HG02852 (cell line): ENCODE measurements at regions not wholly inside any gene's neighbourhood (a gene's known extent, or its start where the extent isn't known, plus 50 kb on each side); places are given as distances from the start of the nearest gene placed in this dataset.
A peak's percentile ranks its signal among the peaks of the same experiment; 100 is the strongest.

Experiments used
- ATAC-seq: cut with Tn5 transposase; IDR thresholded peaks from one replicate; pipeline ENCODE4 v1.9.1; 2021; ENCODE audit warnings: mild to moderate bottlenecking, moderate library complexity; ENCODE audit not compliant: unreplicated experiment

DNA sequence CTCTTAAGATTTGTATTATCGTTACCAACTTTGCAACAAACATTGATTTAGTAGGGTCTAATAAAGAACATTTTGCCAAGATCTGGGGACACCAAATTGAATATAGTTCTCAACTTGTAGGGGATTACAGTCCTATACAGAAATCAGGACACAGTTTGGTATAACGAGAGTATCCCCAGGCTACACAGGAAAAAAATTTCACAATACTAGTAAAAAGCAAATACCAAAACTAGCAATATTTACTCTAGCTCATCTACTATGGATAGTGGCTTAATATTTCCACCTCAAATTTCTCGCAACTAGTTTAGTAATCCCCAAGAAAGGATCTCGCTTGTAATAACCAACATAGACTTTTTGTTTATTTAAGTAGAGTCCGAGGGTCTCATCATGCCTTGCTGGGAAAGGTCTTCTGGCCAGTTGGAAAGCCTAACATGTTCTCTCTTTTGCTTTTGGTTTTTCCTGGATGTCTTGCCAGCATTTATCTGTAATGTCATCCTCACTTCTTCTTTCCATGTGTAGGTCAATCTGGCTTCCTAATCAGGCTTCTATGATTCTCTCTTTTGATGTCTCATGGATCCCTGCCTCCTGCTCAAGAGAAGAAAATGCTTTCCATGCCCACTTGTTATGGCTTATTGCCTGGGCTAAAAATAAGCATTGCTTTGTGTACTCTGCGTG is 104.7 kb upstream of the KCNK2 start:
- ATAC-seq = no peak

DNA sequence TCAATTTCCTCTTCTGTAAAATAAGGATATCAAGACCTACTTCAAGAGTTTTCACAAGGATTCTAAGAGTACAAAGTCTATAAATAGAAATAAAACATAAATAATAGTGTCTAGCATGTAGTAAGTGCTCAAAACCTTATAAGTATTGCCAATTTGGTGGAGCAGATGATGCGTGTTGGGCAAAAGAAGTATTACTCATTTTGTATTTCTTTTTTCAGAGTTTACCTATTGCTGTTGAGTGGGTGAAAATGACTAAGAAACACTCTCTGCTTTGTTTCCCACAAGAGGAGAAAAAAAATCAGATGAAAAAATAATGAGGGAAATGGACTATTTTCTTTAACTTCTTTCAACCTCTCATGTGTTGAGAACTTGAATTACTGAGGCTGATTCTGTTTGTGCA is 103.3 kb upstream of the KCNK2 start:
- ATAC-seq = no peak

DNA sequence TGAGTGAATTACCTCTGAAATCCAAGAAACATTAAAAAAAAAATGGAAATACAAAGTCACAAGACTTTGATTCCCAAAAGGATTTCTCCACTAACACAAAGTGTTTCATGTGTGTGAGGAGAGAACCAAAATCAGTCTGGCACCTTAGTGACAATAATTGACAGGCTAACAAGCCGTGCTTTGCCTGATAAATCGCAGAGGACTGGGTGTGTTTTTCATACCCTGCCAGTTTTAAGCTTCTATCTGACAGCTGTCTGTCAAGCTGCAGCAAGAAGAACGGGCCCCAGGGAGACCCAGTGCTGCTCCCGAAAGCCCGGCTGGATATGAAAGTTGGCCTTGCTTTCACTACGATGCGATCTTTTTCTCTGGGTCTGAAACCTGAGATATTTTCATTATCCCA is 101.6 kb upstream of the KCNK2 start:
- no peak for ATAC-seq

DNA sequence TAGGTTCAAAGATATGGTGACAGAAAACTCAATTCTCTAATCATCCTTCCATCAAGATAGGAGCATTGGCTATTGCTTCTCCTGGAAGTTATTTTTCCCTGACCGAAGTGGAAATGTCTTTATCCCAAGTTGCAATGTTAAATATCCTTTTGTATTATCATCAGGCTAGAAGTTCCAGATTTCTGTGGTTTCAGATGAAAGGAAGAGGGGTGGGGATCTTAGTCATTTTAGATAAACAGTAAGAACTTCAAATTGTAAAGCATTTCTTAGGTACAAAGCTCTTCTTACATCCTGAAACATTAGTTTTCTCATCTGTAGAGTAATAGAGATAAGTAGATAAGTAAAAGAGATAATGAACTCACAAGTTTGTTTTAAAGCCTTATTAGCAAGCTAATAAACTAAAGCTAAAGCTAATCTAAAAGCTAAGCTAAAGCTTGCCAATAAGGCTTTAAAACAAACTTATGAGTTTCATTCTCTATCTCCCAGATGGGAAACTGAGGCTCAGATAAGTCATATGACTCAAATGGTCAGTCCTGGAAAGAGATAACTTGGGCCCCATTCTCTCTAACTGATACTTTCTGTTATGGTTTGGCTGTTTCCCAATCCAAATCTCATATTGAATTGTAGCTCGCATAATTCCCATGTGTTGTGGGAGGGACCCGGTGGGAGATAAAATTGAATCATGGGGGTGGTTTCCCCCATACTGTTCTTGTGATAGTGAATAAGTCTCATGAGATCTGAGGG is 99.2 kb upstream of the KCNK2 start:
- ATAC-seq = no peak

DNA sequence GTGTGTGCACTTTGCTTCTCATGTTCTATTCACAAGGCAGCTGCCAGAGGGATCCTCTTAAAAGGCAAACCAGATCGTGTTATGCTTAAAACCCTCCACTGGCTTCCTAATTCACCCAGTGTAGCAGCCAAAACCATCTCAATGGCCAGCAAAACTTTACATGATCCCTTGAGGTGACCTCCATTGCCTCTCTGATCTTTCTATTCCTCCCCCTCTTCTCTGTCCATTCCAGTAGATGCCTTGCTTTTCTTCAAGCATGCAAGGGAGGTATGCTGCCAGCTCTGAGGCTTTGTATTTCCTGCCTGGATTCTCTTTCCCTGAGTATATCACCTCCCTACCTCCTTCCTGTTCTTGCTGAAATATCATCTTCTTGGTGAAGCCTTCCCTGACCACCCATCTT is 93.2 kb upstream of the KCNK2 start:
- ATAC-seq = no peak

DNA sequence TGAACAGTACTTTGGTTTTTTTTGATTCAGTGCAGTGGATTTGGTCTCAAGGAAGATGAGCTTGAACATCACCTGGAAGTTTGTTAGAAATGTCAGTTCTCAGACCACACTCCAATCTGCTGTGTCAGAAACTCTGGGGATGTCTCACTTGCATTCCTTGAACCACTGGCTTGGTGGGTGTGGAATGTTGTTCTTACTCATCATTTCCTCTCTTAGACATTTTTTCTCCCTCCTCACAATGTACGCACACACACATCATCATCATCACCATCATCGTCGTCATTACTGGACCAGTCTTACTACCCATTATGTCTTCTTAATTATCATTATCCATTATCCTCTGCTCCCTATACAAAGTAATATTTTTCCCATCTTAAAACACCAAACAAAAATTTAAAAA is 91.9 kb upstream of the KCNK2 start:
- ATAC-seq = no peak

DNA sequence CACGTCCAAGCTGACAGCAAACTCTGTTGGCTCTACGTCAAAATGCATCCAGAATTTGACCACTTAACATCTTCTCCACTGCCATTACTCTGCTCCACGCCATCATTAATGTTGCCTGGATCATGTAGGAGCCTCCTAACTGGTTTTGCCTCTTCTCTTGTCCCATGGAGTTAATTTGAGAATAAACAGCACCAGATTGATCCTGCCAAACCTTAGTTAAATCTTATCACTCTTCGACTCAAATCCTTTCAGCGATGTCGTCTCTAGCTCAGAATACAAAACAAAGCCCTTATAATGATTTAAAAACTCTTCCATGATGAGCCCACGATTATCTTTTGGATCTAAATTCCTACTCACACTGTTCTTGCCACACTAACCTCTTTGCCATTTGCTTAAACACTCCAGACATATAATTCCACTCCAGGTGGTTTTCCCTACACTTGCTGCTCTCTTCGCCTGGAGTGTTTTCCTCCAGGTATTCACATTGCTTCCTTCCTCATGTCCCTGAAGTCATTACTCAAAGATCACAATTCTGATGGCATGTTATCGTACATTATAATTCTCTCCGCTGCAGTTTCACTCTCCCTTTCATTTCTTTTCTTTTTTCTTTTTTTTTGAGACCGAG is 90.7 kb upstream of the KCNK2 start:
- ATAC-seq = no peak

DNA sequence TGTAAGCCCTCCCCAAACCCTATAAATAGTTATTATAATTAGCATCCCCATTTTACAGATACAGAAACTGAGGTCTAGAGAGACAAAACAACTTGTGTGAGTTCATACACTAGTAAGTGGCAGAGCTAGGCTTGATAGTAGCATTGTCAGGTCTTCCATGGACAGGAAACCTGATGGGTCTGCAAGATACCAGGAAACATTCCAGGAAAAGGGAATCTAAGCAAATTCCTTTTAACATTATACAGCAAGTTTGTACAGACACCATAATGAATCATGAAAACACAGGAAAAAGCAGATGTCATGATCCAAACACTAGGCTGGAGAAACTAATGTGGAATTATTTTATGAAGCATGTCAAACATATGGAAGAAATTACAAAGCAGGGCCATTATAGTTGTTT is 89.1 kb upstream of the KCNK2 start:
- no peak for ATAC-seq

DNA sequence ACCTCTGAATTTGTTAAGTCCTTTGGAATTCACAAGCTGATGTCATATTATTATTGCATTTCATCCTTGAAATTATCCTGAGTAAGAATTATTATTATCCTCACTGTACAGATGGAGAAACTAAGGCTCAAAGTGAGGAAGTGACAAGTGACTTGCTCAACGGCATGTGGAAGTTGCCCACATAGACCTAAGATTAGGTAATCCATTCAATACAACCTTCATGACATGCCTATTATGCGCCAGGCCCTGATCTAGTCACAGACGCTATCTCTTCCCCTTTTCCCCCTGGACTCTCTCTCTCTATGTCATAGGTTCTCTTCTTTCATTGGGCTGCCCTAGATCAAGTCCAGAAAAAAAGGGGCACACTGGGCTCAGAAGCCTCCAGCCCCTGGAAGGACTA is 84.9 kb upstream of the KCNK2 start:
- ATAC-seq = no peak

DNA sequence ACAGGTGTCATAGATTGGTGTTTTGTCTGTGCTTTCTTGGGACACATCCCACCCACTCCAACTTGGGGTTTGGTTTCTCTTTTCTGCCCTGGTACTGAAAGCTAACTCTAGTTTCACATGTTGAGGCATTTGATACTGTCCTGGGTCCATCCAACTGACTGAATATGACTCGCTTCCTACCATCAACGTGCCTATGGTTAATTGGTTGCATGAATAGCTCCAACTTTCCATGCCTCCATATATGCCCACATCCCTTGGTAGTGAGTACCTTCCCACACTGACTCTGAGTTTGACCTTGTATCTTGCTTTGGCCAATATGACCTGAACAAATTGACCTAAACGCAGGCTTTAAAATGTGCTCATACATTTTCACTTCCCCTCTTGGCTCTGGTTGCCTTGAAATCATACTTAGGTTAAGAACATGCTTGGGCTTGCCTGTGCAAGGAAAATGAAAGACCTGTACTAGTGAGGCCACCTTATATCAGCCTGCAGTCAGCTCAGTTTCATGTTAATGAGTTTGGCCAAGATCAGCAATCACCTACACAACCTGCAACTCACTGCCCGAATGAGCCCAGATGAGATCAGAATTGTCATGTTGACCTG is 81.0 kb upstream of the KCNK2 start:
- peak; percentile 93 for ATAC-seq

DNA sequence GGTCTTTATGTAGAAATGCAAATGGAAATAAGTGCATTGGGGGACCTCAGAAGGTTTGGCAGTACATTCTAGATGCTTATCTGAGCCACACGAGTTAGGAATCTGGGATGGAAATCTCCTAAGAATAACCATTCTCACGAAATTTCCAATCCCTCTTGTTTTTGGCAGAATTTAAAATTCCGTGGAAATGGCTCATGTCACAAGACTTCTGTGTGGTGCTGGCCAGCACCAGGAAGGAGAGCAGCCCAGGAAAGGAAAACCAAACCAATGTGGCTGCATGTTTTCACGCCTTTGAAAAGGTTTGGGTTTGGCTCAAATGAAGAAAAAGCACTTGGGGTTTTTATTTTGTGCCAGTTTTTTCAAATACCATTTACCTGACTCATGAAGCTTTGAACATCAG is 80.1 kb upstream of the KCNK2 start:
- ATAC-seq = no peak

DNA sequence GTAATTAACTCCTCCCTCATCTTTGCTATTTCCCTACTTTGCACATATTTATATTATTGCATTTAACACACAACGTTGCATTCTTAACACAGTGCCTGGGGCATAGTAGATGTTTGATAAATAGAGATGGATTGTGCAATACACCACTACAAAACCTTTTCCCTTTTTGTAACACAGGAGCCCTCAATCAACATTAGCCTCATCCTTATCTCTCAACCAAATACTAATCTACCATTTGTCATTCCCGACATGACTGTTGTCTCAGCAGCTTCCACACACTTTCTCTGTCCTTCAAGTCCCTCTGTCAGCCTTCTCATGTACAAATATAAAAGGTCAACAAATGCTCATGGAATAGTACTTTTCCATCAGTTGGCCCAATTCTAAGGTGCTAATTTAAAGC is 78.9 kb upstream of the KCNK2 start:
- no peak for ATAC-seq

DNA sequence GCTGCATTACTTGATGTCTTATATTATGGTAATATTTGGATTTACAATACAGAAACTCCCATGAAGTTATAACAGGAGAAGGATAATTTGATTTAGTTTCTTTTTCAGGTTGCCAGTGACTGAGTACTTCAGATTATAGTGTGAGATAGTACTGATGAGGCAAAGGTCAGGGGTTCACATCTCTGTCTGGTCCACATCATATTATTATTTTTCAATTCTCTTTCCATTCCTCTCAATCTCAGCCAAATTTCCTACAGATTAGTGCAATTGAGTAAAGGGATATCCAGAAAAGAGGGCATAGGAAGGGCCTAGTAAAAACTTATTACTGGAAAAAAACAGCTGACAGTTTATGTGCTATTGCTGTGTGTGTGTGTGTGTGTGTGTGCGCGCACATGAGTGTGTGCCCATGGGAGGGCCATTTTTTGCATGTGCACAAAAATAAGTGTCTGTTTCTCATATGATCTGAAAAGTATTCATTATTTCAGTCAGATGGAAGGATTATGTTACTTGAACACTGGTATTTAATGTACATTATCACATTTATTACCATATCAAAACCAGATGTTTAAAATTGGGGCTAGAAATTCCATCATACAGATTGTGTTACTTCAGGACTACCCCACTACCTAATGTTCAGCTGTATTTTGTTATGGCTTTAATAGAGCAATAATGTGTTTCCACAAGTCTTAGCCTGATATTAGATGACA is 78.3 kb upstream of the KCNK2 start:
- ATAC-seq = no peak

DNA sequence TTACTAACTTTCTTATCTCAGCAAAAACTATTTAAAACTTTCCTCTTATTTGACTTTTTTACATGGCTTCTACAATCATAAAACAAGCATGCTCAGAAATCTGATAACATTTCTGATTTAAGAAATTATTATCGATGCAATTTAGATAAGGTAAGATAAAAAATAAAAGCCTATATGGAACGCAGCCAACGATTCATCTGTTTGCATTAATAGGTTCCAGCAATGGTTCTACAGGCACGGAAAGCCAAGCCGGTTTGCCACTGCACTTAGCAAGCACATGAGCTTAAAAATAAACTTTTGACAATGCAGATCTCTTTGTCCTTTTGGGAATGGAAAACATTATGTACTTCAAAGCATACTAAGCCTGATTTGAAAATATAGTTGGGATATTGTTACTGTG is 77.5 kb upstream of the KCNK2 start:
- no peak for ATAC-seq

DNA sequence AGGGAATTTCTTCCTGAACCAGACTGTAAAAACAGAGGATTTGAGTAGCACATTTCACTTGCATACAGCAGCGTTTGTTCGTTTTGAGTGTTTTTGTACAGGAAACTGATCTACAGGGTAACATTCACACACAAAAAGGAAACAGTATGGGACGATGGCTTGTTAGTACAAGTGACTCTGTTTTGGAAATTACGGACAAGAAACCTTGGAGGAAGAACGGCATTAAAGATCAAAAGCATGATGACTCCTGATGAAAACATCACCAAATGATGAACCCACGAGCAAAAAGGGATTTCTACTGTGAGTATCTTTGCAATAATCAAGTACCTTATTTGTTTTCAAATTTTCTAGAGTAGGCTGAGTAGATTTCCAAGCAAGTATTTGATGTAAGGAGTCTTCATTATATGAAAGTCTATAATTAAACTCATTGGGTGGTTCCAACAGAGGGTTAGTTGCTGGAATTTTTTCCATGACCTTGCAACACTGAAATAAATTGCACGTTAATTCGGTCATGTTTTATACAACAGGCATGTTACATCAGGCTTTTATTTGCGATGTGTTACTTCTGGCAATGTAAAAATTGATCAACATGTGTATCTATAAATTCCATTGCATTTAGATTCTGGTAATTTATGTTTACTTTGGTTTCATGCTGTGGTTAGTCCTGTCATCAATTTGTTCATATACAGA is 76.7 kb upstream of the KCNK2 start:
- ATAC-seq = no peak

DNA sequence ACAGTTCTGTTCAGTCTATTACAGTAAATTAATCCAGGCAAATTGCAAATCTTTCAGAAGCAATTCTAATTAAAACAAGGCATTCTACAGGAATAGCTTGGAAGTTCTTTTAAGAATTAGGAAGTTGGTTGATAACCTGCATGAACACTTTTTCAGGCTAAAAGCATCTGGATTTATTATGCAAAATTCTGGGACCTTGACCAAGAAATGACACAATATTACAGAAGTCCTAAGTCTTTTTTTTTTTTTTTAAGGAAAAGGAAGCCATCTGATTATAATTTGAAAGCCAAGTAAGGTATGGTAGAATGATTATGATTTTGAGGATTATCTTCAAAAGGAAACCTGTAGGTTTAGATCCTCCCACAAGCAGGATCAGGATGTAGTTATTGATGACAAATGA is 74.7 kb upstream of the KCNK2 start:
- no peak for ATAC-seq

DNA sequence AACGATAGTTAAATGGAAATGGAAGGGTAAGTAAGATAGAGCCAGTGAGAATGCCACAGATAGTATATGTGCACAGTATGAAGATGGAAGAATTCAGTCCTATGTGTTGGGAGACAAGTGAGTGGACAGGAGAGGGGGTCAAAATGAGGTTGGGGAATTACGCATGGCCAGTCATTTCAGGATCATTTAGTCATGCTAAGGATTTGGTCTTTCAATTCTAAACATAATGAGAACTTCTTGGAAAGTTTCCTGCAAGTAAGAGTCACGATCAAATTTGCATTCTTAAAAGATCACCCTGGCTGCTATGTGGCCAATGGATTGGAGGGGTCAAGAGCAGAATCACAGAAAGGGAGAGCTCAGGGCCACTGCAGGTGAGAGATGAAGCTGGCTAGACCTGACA is 64.0 kb upstream of the KCNK2 start:
- peak; percentile 64 for ATAC-seq

DNA sequence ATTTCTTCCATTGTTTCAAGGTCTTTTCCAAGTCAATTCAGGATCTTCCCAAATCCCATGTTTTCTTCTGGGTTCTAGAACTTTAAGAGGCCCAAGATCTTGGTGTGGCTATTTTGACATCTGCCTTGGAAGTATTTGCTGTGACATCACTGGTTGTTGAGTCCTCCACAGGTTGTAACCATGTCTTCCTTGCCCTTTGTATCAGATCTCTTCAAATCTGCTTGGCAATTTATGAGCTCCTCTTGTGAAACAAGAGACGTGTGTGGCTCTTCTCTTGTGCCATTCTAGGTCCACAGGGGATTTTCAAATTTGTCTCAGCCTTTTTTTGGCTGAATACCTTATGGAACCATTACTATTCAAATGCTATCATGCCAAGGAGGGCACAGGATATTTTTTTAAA is 60.3 kb upstream of the KCNK2 start:
- ATAC-seq = no peak

DNA sequence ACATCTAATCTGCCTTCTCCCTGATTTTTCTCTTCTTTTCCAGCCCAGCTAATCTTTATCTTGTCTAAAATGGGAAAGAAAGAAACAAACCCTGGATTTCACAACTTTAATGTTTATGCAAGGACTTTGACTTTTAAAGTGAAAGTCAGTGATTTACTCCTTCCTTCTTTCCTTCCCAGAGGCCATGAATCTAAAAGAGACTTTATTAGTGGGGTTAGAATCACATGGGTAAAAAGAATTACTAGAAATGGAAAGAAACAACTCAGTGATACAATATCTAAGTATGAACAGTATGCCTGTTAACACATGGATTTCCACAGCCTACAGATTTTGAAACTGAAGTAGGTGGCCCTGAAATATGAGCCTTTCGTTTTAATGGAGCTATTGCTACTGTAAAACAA is 59.8 kb upstream of the KCNK2 start:
- ATAC-seq = no peak

DNA sequence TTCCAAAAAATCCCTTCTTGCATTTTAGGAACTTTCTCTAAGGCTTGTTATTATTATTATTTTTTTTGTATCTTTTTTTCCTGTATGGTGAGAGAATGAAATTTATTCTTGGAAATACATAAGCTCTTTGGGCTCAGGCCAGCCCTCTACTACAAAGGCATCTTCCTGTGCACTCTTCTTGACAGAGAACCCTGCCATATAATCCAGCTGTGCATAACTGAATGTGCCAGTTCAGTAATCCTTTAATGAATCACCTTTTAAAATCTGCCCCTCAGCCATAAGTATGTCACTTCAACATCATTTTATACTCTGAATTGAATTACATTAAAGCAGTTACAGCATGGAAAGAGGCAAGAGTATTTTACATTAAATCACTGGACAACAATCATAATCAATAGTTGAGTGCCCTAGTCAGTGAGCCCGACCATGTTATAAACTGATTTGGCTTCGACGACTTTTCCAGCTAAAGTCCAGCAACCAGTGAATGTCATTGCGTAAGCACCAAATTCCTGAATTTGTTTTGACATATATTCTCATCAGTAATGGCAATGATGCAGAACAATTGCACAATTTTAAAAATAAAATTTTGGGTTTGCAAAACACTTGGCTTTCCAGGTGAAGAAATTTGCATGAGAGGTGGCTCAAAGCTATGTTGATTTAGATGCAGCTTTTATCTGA is 59.2 kb upstream of the KCNK2 start:
- ATAC-seq = no peak
